HepG2 (cell line): ENCODE measurements at regions not wholly inside any gene's neighbourhood (a gene's known extent, or its start where the extent isn't known, plus 50 kb on each side); places are given as distances from the start of the nearest gene placed in this dataset.

Experiments
- BHLHE40 ChIP-seq: IDR thresholded peaks from 2 replicates; pipeline ENCODE4 v1.6.1; 2011; ENCODE audit warnings: low read length, improper control_type of control experiment
- CTCF ChIP-seq: sonication (generic); formaldehyde crosslinking; IDR thresholded peaks from 2 replicates; pipeline ENCODE4 v1.5.0; 2020; ENCODE audit warnings: mild to moderate bottlenecking, missing genetic modification reagents, moderate library complexity
- FOSL1 ChIP-seq: sonication (generic); formaldehyde crosslinking; IDR thresholded peaks from 2 replicates; pipeline ENCODE4 v1.9.0; 2021; ENCODE audit warnings: missing genetic modification reagents, borderline replicate concordance
- MYC ChIP-seq: sonication (generic); formaldehyde crosslinking; IDR thresholded peaks from 2 replicates; pipeline ENCODE4 v1.9.0; 2021; ENCODE audit warnings: missing genetic modification reagents, borderline replicate concordance
- NR0B2 ChIP-seq: sonication (generic); formaldehyde crosslinking; IDR thresholded peaks from 2 replicates; pipeline ENCODE4 v1.4.0; 2020; ENCODE audit warnings: mild to moderate bottlenecking, missing genetic modification reagents
- PTBP1 ChIP-seq: fragments of 200-400 bp; formaldehyde crosslinking; IDR thresholded peaks from 2 replicates; pipeline ENCODE4 v1.6.1; 2018; ENCODE audit warnings: low read length, low read depth; ENCODE audit not compliant: poor library complexity, severe bottlenecking
- RAD51 ChIP-seq: fragments of 450-650 bp; IDR thresholded peaks from 2 replicates; pipeline ENCODE4 v1.6.1; 2016; ENCODE audit warnings: borderline replicate concordance
- REXO4 ChIP-seq: sonication (generic); formaldehyde crosslinking; IDR thresholded peaks from 2 replicates; pipeline ENCODE4 v1.8.0; 2022; ENCODE audit warnings: missing genetic modification reagents, mild to moderate bottlenecking, borderline replicate concordance
- SP4 ChIP-seq: sonication (generic); formaldehyde crosslinking; IDR thresholded peaks from 2 replicates; pipeline ENCODE4 v1.8.1; 2023; ENCODE audit warnings: mild to moderate bottlenecking, missing genetic modification reagents
- ZFP36L2 ChIP-seq: sonication (generic); formaldehyde crosslinking; IDR thresholded peaks from 2 replicates; pipeline ENCODE4 v1.4.0; 2020; ENCODE audit warnings: missing genetic modification reagents
- ZFP41 ChIP-seq: sonication (generic); formaldehyde crosslinking; IDR thresholded peaks from 2 replicates; pipeline ENCODE4 v1.4.0; 2020; ENCODE audit warnings: mild to moderate bottlenecking, missing genetic modification reagents, borderline replicate concordance

- TF ChIP-seq BHLHE40 (no peak), SP4 (CRISPR knock-in tag) (no peak), ZFP41 (CRISPR knock-in tag) (no peak), MYC (CRISPR knock-in tag) (no peak), CTCF (CRISPR knock-in tag) (no peak), REXO4 (CRISPR knock-in tag) (no peak), RAD51 (no peak), PTBP1 (no peak), NR0B2 (CRISPR knock-in tag) (no peak), ZFP36L2 (no peak), FOSL1 (CRISPR knock-in tag) (no peak)
Measured at GRCh38 chr5:96340357-96340756, 92.7 kb downstream of the PCSK1 start.
